ENCODE measurements at regions not wholly inside any gene's neighbourhood (a gene's known extent, or its start where the extent isn't known, plus 50 kb on each side); places are given as distances from the start of the nearest gene placed in this dataset.

GRCh38 chr15:29900237-29901189, 78.2 kb upstream of the TJP1 start:
- Histone ChIP-seq H3K4me3 (no peak overlapping the region), H3K27me3 (no peaks in the 10 kb centered on the region), H3K36me3 (replicated peaks in 1 of 2; ENCODE audit: insufficient read depth in 1 of 2, low read depth in 2 of 2) (no peaks in the 10 kb centered on the region), H3K27ac (no peak overlapping the region), H3K9me3 (peaks cover 0 to 7% (median 0%) of the 10 kb centered on the region in 3 donors), H3K4me1 (no peaks in the 10 kb centered on the region)
- TF ChIP-seq, protein P1, sequence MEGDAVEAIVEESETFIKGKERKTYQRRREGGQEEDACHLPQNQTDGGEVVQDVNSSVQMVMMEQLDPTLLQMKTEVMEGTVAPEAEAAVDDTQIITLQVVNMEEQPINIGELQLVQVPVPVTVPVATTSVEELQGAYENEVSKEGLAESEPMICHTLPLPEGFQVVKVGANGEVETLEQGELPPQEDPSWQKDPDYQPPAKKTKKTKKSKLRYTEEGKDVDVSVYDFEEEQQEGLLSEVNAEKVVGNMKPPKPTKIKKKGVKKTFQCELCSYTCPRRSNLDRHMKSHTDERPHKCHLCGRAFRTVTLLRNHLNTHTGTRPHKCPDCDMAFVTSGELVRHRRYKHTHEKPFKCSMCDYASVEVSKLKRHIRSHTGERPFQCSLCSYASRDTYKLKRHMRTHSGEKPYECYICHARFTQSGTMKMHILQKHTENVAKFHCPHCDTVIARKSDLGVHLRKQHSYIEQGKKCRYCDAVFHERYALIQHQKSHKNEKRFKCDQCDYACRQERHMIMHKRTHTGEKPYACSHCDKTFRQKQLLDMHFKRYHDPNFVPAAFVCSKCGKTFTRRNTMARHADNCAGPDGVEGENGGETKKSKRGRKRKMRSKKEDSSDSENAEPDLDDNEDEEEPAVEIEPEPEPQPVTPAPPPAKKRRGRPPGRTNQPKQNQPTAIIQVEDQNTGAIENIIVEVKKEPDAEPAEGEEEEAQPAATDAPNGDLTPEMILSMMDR (IDR thresholded peaks at IDR 0.05) = no peak
- no peak for TF ChIP-seq POLR2A (IDR thresholded peaks at IDR 0.05)
- DNase-seq = no peak
- 74% methylated on average over 7 of the region's 7 CpGs for WGBS, 2 donors
- ATAC-seq = no peak
- intact Hi-C loops (cut with DNase I) = no loop called here

DNA sequence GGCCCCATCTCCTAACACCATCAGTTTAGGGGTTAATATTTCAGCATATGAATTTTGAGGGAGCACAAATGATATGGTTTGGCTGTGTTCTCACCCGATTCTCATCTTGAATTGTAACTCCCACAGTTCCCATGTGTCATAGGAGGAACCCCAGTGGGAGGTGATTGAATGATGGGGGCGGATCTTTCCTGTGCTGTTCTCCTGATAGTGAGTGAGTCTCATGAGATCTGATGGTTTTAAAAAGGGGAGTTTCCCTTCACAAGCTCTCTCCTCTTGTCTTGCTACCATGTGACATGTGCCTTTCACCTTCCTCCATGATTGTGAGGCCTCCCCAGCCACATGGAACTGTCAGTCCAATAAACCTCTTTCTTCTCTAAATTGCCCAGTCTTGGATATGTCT, 73.8 kb upstream of the TJP1 start:
- Histone ChIP-seq H3K4me1 (no peaks in the 10 kb centered on the region), H3K36me3 (replicated peaks in 1 of 2; ENCODE audit: insufficient read depth in 1 of 2, low read depth in 2 of 2) (no peaks in the 10 kb centered on the region), H3K27ac (no peak overlapping the region), H3K4me3 (no peak overlapping the region), H3K9me3 (peaks cover 0 to 7% (median 0%) of the 10 kb centered on the region in 3 donors), H3K27me3 (no peaks in the 10 kb centered on the region)
- WGBS, 2 donors = 79 to 85% methylated on average over 2 of the region's 2 CpGs
- DNase-seq (no peak), ATAC-seq (no peak)
- TF ChIP-seq POLR2A (IDR thresholded peaks at IDR 0.05) = no peak
- intact Hi-C loops (cut with DNase I) = no loop called here

DNA sequence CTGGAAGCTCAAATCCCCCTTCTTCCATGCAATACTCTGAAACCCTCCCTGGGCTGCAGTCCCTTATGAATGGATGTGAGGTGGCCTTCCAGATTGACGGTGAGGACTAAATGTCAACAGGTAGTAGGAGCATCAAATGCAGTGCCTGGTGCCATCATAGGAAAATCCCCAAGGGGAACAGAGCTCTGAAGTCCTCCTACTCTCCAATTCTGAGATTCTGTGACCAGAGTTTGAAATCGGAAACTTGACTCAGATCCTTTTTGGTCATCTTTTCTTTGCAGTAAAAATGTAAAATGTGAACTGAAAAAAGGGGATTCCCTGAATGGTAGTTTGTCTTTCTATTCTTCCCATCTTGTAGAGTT, 68.8 kb upstream of the TJP1 start:
- H3K36me3 ChIP-seq (replicated peaks in 1 of 2; ENCODE audit: insufficient read depth in 1 of 2, low read depth in 2 of 2) = no peaks in the 10 kb centered on the region
- intact Hi-C loops (cut with DNase I) = no loop called here
- no peak for DNase-seq
- no peak for TF ChIP-seq POLR2A (IDR thresholded peaks at IDR 0.05)
- 87 to 97% methylated on average over 2 of the region's 2 CpGs for WGBS, 2 donors
- ATAC-seq = no peak
- H3K9me3 ChIP-seq = no peaks in the 10 kb centered on the region
- H3K4me3 ChIP-seq = no peak overlapping the region
- no peak overlapping the region for H3K27ac ChIP-seq
- no peaks in the 10 kb centered on the region for H3K4me1 ChIP-seq
- H3K27me3 ChIP-seq = no peaks in the 10 kb centered on the region

GRCh38 chr15:29890336-29891095, 68.2 kb upstream of the TJP1 start:
- no peak overlapping the region for H3K4me3 ChIP-seq
- intact Hi-C loops (cut with DNase I) = no loop called here
- ATAC-seq (peak; percentile 21), DNase-seq (peak; percentile 16 to 51 (median 26))
- H3K27ac ChIP-seq = no peak overlapping the region
- 82 to 89% methylated on average over 6 of the region's 6 CpGs for WGBS, 2 donors
- H3K4me1 ChIP-seq = no peaks in the 10 kb centered on the region
- no peaks in the 10 kb centered on the region for H3K9me3 ChIP-seq
- no peaks in the 10 kb centered on the region for H3K27me3 ChIP-seq
- TF ChIP-seq, protein P1 (IDR thresholded peaks at IDR 0.05) = no peak
- no peak for TF ChIP-seq POLR2A (IDR thresholded peaks at IDR 0.05)
- no peaks in the 10 kb centered on the region for H3K36me3 ChIP-seq (replicated peaks in 1 of 2; ENCODE audit: insufficient read depth in 1 of 2, low read depth in 2 of 2)

DNA sequence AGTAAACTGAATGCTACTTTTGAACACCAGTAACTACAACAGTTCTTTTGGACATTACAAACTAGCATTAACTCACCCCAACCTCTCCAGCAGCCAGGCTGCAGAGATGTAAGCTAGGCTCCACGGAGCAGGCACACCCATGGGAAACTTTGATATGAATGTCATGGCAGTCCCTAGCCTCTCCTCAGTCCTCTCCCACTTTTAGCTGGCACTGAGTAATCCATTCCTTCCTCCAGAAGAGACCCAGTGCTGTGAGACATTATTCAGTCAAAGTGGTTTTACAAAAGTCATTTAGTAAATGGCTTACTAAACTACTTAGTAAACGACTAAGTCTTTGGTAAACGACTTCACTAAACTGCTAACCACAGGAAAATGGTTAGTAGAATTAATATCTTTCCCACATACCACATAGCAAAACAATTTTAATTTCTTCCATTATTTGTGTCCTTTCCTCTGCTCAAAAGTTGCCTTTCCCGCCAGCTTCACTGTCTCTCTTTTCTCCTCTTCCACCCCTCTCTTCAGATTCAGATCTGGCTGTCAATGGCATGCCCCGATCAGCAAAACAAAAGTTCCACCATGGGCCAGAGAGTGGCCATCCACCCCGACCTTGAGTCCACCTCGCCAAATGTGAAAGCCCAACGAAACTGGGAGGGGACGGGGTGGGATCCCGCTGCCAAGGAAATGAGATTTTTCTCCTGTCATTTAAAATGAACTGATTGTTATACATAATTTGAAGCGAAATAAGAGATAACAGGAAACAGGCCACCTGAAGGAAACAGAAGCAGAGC, 67.5 kb upstream of the TJP1 start:
- intact Hi-C loops (cut with DNase I) = no loop called here
- ATAC-seq (no peak), DNase-seq (no peak)
- Histone ChIP-seq H3K27ac (no peak overlapping the region), H3K4me1 (no peaks in the 10 kb centered on the region), H3K4me3 (no peak overlapping the region), H3K36me3 (replicated peaks in 1 of 2; ENCODE audit: insufficient read depth in 1 of 2, low read depth in 2 of 2) (no peaks in the 10 kb centered on the region), H3K9me3 (no peaks in the 10 kb centered on the region), H3K27me3 (no peaks in the 10 kb centered on the region)
- 77 to 80% methylated on average over 11 of the region's 11 CpGs for WGBS, 2 donors
- no peak for TF ChIP-seq POLR2A (IDR thresholded peaks at IDR 0.05)
- TF ChIP-seq, protein P1 (IDR thresholded peaks at IDR 0.05) = no peak
